SK-N-SH (cell line): ENCODE measurements at regions not wholly inside any gene's neighbourhood (a gene's known extent, or its start where the extent isn't known, plus 50 kb on each side); places are given as distances from the start of the nearest gene placed in this dataset.

ENCODE experiments used
- CTCF ChIA-PET: fragments of 300-600, 350-600 bp; formaldehyde crosslinking; extraction: SDS; loops from one replicate; lab custom pipeline; 2021; lab: Yijun Ruan, JAX
- POLR2A ChIA-PET: fragments of 350-600 bp; sonication (Branson Sonifier 250); formaldehyde crosslinking; extraction: SDS; loops from one replicate; lab custom pipeline; 2020; ENCODE audit warnings: antibody characterized with exemption, inconsistent platforms; lab: Yijun Ruan, JAX
- DNase-seq: peaks from one replicate; pipeline ENCODE4 v3.0.0; 2012
- H2AFZ ChIP-seq: fragments of 200-600 bp; sonication (generic); 2 replicates; pipeline ENCODE4 v1.8.1; 2016; ENCODE audit warnings: antibody characterized with exemption, mild to moderate bottlenecking, low read depth
- H3F3A ChIP-seq: fragments of 200-600 bp; sonication (generic); replicated peaks from 2 replicates; pipeline ENCODE3; 2016; ENCODE audit warnings: antibody characterized with exemption, mild to moderate bottlenecking; ENCODE audit not compliant: insufficient read depth
- H3K27ac ChIP-seq, 2 experiments: fragments of 200-500 bp in 1 of 2; fragments of 200-600 bp in 1 of 2; sonication (Bioruptor generic) in 1 of 2; sonication (generic), shearing (Covaris generic) in 1 of 2; 2 replicates each; pipeline versions ENCODE4 v1.5.1 to v1.6.1; 2014 to 2016; ENCODE audit warnings: low read depth in 2 of 2, inconsistent platforms in 1 of 2, low read length in 1 of 2, mild to moderate bottlenecking in 1 of 2, mixed read lengths in 1 of 2
- H3K27me3 ChIP-seq: fragments of 200-600 bp; sonication (generic), shearing (Covaris generic); 2 replicates; pipeline ENCODE4 v1.6.1; 2016; ENCODE audit warnings: mixed run types; ENCODE audit not compliant: insufficient read depth
- H3K36me3 ChIP-seq, 2 experiments: fragments of 200-500 bp in 1 of 2; fragments of 200-600 bp in 1 of 2; sonication (Bioruptor generic) in 1 of 2; sonication (generic) in 1 of 2; replicated peaks in 1 of 2; 2 replicates each; pipeline versions ENCODE3 to v1.5.1; 2014 to 2016; ENCODE audit warnings: low read length in 1 of 2, mild to moderate bottlenecking in 1 of 2; ENCODE audit not compliant: insufficient read depth in 2 of 2, control insufficient read depth in 1 of 2
- H3K4me1 ChIP-seq, 2 experiments: fragments of 200-500 bp in 1 of 2; fragments of 200-600 bp in 1 of 2; sonication (Bioruptor generic) in 1 of 2; sonication (generic), shearing (Covaris generic) in 1 of 2; 2 replicates each; pipeline versions ENCODE4 v1.5.1 to v1.6.1; 2014 to 2016; ENCODE audit warnings: low read depth in 1 of 2, low read length in 1 of 2, mixed run types in 1 of 2; ENCODE audit not compliant: insufficient read depth in 2 of 2, control insufficient read depth in 1 of 2
- H3K4me2 ChIP-seq: fragments of 200-600 bp; sonication (generic), shearing (Covaris generic); 2 replicates; pipeline ENCODE4 v1.6.1; 2017; ENCODE audit warnings: mixed run types
- H3K4me3 ChIP-seq, 2 experiments: fragments of 200-500 bp in 1 of 2; fragments of 200-600 bp in 1 of 2; sonication (Bioruptor generic) in 1 of 2; sonication (generic), shearing (Covaris generic) in 1 of 2; 2 replicates each; pipeline versions ENCODE4 v1.5.1 to v1.8.1; 2014 to 2016; ENCODE audit warnings: low read depth in 2 of 2, inconsistent platforms in 1 of 2, low read length in 1 of 2, mild to moderate bottlenecking in 1 of 2, mixed read lengths in 1 of 2, moderate library complexity in 1 of 2
- H3K79me2 ChIP-seq: fragments of 200-600 bp; sonication (generic); 2 replicates; pipeline ENCODE4 v1.8.1; 2017; ENCODE audit warnings: mild to moderate bottlenecking; ENCODE audit not compliant: insufficient read depth
- H3K9ac ChIP-seq: fragments of 200-600 bp; sonication (generic); 2 replicates; pipeline ENCODE4 v1.6.1; 2017; ENCODE audit warnings: mixed run types
- H3K9me2 ChIP-seq: fragments of 200-600 bp; sonication (generic); 2 replicates; pipeline ENCODE4 v1.6.1; 2017; ENCODE audit warnings: mixed run types
- H3K9me3 ChIP-seq: fragments of 200-600 bp; sonication (generic); 2 replicates; pipeline ENCODE4 v1.6.1; 2017; ENCODE audit warnings: mixed run types, mild to moderate bottlenecking, moderate library complexity
- H4K20me1 ChIP-seq: fragments of 200-600 bp; sonication (generic); 2 replicates; pipeline ENCODE4 v1.6.1; 2017; ENCODE audit warnings: mild to moderate bottlenecking, mixed run types; ENCODE audit not compliant: insufficient read depth
- ELF1 ChIP-seq: IDR thresholded peaks from 2 replicates; pipeline ENCODE4 v1.4.0; 2012
- EP300 ChIP-seq, 2 experiments: IDR thresholded peaks; 2 replicates each; pipeline versions ENCODE4 v1.4.0 to v1.6.1; 2012; ENCODE audit warnings: borderline replicate concordance in 1 of 2, low read depth in 1 of 2, low read length in 1 of 2
- EZH2phosphoT487 ChIP-seq: fragments of 200-600 bp; sonication (generic); IDR thresholded peaks from 2 replicates; pipeline ENCODE4 v1.6.1; 2017; ENCODE audit warnings: low read depth, mixed run types, mild to moderate bottlenecking, antibody characterized with exemption, moderate library complexity, borderline replicate concordance
- MAX ChIP-seq: IDR thresholded peaks from 2 replicates; pipeline ENCODE4 v1.4.0; 2012; ENCODE audit warnings: low read depth
- MXI1 ChIP-seq: IDR thresholded peaks from 2 replicates; pipeline ENCODE4 v1.6.1; 2012; ENCODE audit warnings: mild to moderate bottlenecking, low read depth, low read length, improper control_type of control experiment
- NFIC ChIP-seq: IDR thresholded peaks from 2 replicates; pipeline ENCODE4 v1.4.0; 2012; ENCODE audit warnings: borderline replicate concordance
- POLR2AphosphoS5 ChIP-seq: IDR thresholded peaks from 2 replicates; pipeline ENCODE4 v1.6.1; 2012; ENCODE audit warnings: low read depth, low read length
- RCOR1 ChIP-seq: fragments of 150-350 bp; IDR thresholded peaks from 2 replicates; pipeline ENCODE4 v1.6.1; 2017; ENCODE audit warnings: antibody characterized with exemption, low read length
- REST ChIP-seq: IDR thresholded peaks from 2 replicates; pipeline ENCODE4 v1.6.1; 2012; ENCODE audit warnings: mild to moderate bottlenecking, low read depth, low read length, moderate library complexity
- RXRA ChIP-seq: IDR thresholded peaks from 2 replicates; pipeline ENCODE4 v1.4.0; 2012; ENCODE audit warnings: low read depth, mild to moderate bottlenecking, borderline replicate concordance
- SIN3A ChIP-seq: IDR thresholded peaks from 2 replicates; pipeline ENCODE4 v1.6.1; 2012; ENCODE audit warnings: low read depth, mild to moderate bottlenecking, low read length, moderate library complexity, borderline replicate concordance
- TCF12 ChIP-seq: IDR thresholded peaks from 2 replicates; pipeline ENCODE4 v1.4.0; 2012
- TEAD4 ChIP-seq: IDR thresholded peaks from 2 replicates; pipeline ENCODE4 v1.4.0; 2012; ENCODE audit warnings: mild to moderate bottlenecking, borderline replicate concordance; ENCODE audit not compliant: insufficient read depth
- USF1 ChIP-seq: IDR thresholded peaks from 2 replicates; pipeline ENCODE4 v1.4.0; 2012; ENCODE audit warnings: low read depth, borderline replicate concordance
- USF2 ChIP-seq: fragments of 150-350 bp; IDR thresholded peaks from 2 replicates; pipeline ENCODE4 v1.6.1; 2017; ENCODE audit warnings: antibody characterized with exemption, low read length, low read depth, borderline replicate concordance
- YY1 ChIP-seq: IDR thresholded peaks from 2 replicates; pipeline ENCODE4 v1.4.0; 2012; ENCODE audit warnings: low read depth, mild to moderate bottlenecking
- whole genome bisulfite sequencing: methylation state at CpG from one replicate; pipeline ENCODE4 v1.1.6; 2017; ENCODE audit warnings: low lambda C conversion rate; 5-methylcytosine and 5-hydroxymethylcytosine counted together
- TF ChIP-seq, protein P1 (sequence below): fragments of 200-600 bp; sonication (generic); IDR thresholded peaks from 2 replicates; pipeline ENCODE4 v1.6.1; 2017; ENCODE audit warnings: antibody characterized with exemption, mild to moderate bottlenecking, moderate library complexity
- TF ChIP-seq, protein P2 (sequence below): fragments of 150-350 bp; IDR thresholded peaks from 2 replicates; pipeline ENCODE4 v1.6.1; 2016; ENCODE audit warnings: mild to moderate bottlenecking, low read depth, low read length

GRCh38 chr12:116390401-116391335 lies 113.2 kb upstream of the MED13L start:
- Histone ChIP-seq H3F3A (peaks cover 38% of the 10 kb centered on the region), H3K79me2 (peaks cover 25% of the 10 kb centered on the region), H2AFZ (no peak overlapping the region), H3K27me3 (no peaks in the 10 kb centered on the region), H3K9me3 (no peaks in the 10 kb centered on the region), H4K20me1 (no peaks in the 10 kb centered on the region), H3K9ac (no peak overlapping the region), H3K4me1 (peaks cover 0 to 11% of the 10 kb centered on the region in 2 experiments; a peak in 2 of 4 replicates), H3K9me2 (no peaks in the 10 kb centered on the region), H3K4me3 (no peak overlapping the region), H3K4me2 (no peak overlapping the region), H3K36me3 (peaks cover 0 to 30% of the 10 kb centered on the region in 2 experiments), H3K27ac (peak overlapping the region in 1 of 2 experiments; percentile 97; a peak in 2 of 4 replicates)
- ChIA-PET POLR2A (no interaction called here), CTCF (interaction anchor here (1.0 kb wide), 1 partner anchor 14 kb away, joined by 3 read pairs; no protein-coding TSS in a partner anchor)
- TF ChIP-seq USF2 = no peak
- TF ChIP-seq TCF12 = no peak
- no peak for TF ChIP-seq USF1
- TF ChIP-seq SIN3A = no peak
- no peak for TF ChIP-seq NFIC
- TF ChIP-seq EP300 (IDR thresholded peaks at IDR 0.05; ENCODE audit: borderline replicate concordance in 1 of 2, low read depth in 1 of 2, low read length in 1 of 2) = no peak
- TF ChIP-seq REST = no peak
- TF ChIP-seq RXRA = no peak
- no peak for TF ChIP-seq ELF1
- TF ChIP-seq MXI1 = no peak
- TF ChIP-seq, protein P1, sequence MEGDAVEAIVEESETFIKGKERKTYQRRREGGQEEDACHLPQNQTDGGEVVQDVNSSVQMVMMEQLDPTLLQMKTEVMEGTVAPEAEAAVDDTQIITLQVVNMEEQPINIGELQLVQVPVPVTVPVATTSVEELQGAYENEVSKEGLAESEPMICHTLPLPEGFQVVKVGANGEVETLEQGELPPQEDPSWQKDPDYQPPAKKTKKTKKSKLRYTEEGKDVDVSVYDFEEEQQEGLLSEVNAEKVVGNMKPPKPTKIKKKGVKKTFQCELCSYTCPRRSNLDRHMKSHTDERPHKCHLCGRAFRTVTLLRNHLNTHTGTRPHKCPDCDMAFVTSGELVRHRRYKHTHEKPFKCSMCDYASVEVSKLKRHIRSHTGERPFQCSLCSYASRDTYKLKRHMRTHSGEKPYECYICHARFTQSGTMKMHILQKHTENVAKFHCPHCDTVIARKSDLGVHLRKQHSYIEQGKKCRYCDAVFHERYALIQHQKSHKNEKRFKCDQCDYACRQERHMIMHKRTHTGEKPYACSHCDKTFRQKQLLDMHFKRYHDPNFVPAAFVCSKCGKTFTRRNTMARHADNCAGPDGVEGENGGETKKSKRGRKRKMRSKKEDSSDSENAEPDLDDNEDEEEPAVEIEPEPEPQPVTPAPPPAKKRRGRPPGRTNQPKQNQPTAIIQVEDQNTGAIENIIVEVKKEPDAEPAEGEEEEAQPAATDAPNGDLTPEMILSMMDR = no peak
- TF ChIP-seq, protein P2, sequence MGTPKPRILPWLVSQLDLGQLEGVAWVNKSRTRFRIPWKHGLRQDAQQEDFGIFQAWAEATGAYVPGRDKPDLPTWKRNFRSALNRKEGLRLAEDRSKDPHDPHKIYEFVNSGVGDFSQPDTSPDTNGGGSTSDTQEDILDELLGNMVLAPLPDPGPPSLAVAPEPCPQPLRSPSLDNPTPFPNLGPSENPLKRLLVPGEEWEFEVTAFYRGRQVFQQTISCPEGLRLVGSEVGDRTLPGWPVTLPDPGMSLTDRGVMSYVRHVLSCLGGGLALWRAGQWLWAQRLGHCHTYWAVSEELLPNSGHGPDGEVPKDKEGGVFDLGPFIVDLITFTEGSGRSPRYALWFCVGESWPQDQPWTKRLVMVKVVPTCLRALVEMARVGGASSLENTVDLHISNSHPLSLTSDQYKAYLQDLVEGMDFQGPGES = no peak
- TF ChIP-seq POLR2AphosphoS5 = no peak
- no peak for TF ChIP-seq MAX
- TF ChIP-seq EZH2phosphoT487 = no peak
- TF ChIP-seq YY1 = no peak
- no peak for TF ChIP-seq TEAD4
- TF ChIP-seq RCOR1 = no peak
- WGBS = 91% methylated on average over 6 of the region's 6 CpGs
- no peak for DNase-seq
